OCI-LY7 (cell line): ENCODE measurements at regions not wholly inside any gene's neighbourhood (a gene's known extent, or its start where the extent isn't known, plus 50 kb on each side); places are given as distances from the start of the nearest gene placed in this dataset.

Experiments used
- CTCF ChIP-seq: fragments of 200-600 bp; sonication (generic); conservative IDR thresholded peaks from 2 replicates; pipeline ENCODE4 v1.5.1; 2014; ENCODE audit warnings: mild to moderate bottlenecking, antibody characterized with exemption, low read length, moderate library complexity, mixed read lengths
- EZH2phosphoT487 ChIP-seq: fragments of 200-600 bp; sonication (generic); IDR thresholded peaks from 2 replicates; pipeline ENCODE4 v1.6.1; 2018; ENCODE audit warnings: low read depth, borderline replicate concordance, mild to moderate bottlenecking, mixed run types, antibody characterized with exemption, low read length, moderate library complexity, mixed read lengths

- TF ChIP-seq CTCF = peak; percentile 66
- no peak for TF ChIP-seq EZH2phosphoT487
These were observed 354.9 kb upstream of the ASIC2 start for GRCh38 chr17:33647956-33648355.
